ENCODE measurements at regions not wholly inside any gene's neighbourhood (a gene's known extent, or its start where the extent isn't known, plus 50 kb on each side); places are given as distances from the start of the nearest gene placed in this dataset.
"Not testable (repeated sequence)": the region's sequence is repeated elsewhere in the genome, so short reads cannot be mapped to it uniquely, and the experiment has no call there.

DNA sequence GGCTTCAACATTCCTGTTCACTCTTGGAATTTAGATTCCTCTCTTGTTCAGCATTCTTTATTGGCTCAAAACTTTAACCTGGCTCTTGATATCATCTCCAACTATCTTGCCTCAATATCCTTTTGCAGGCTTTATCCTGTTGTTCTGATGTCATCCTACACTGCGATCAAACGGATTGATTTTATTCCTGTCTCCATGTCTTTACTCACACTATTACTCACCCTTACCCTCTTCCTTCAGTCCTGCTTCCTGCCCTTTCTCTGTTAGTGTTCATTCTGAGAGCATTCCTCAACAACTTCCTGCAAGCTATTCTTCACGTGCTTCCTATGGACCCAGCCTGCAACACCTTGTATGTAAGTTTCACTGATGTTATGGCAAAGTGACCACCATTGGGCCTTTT, 264.7 kb downstream of the RNF152 start:
- DNase-seq (ENCODE audit: low read depth in 3 of 3, low spot score in 2 of 3): no peak

DNA sequence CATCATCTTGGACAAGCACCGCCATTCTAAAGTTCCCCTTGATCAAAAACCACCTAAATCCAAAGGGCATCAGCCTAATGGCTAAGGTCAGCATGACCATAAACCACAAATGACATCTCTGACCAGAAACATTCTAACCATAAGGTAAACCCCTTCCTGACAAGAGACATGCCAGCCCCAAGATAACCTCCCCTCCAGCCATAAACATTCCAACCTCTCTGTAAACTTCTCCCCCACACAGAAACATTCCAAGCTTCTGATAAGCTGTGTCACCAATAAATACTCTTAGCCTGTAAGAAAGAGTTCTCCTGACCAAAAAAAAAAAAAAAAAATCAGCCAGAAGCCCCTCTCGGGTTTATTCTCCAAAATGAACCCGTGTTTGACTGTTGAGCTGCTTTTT, 268.2 kb downstream of the RNF152 start:
- DNase-seq (ENCODE audit: low read depth in 3 of 3, low spot score in 2 of 3): not testable (repeated sequence)

DNA sequence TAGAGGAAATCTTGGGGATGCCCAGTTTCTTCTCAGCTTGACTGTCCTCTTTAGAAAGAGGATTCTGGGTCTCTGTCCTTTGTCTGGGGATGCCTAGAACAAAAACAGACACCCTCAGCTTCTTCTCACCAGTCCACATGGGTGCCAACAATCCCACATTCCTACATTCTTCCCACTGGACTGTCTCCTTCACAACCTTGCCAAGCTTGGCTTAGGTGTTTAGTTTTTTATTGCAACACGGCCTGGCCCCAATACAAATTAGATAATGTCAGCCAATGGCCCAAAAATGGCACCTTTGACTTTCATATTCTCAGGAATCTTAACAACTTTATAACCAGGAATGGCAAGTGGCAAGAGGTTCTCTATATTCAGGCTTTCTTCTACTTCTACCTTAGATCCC, 273.0 kb downstream of the RNF152 start:
- no peak for DNase-seq (ENCODE audit: low read depth in 3 of 3, low spot score in 2 of 3)

DNA sequence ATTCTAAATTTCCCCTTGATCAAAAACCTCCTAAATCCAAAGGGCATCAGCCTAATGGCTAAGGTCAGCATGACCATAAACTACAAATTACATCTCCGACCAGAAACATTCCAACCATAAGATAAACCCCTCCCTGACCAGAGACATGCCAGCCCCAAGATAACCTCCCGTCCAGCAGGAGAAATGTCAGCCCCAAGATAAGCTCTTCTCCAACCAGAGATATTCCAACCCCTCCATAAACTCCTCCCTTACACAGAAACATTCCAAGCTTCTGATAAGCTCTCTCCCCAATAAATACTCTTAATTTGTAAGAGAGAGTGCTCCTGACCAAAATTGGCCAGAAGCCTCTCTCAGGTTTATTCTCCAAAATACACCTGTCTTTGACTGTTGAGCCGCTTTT, 274.0 kb downstream of the RNF152 start:
- DNase-seq (ENCODE audit: low read depth in 3 of 3, low spot score in 2 of 3): no peak

DNA sequence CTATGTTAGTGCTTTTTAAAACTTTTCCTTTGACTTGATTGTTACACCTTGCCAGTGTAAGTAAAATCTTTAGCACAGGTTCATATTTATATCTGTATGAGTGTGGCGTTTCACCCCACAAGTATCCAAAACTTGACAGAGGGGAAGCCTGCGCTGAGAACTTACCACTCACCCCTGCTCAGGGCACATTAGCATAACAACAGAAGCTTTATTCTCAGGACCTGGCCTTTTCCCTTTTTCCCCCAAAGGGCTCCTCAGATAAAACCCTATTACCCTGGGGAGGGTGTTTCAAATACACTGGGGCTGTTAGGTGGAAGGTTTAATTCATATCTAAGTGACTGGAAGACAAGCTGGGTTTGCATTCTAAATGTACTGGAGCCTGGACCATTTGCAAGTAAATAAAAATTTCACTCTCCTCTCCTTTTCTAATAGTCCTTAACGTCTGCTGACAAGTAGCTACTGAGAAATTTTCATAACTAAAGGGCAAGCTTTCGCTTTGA, 276.6 kb downstream of the RNF152 start:
- no peak for DNase-seq (ENCODE audit: low read depth in 3 of 3, low spot score in 2 of 3)

DNA sequence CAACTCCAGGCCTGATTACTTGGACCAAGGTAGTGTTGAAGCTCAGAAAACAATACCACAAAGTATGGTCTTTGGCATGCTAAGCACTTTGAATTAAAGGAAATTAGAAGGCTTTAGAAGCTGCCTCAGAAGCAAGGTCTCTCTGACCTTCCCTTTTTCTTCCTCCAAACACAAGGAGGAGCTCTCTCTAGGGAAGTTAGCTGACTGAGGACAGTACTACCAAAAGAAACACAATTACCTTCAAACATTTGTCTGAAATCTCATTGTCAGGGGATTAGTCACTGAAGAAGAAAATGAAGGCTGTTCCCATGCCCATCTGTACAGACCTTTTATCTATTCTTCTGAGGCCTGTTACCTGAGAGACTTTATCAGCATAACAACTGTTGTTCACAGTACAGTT, 279.3 kb downstream of the CDH20 start:
- DNase-seq (ENCODE audit: low read depth in 3 of 3, low spot score in 2 of 3): no peak

DNA sequence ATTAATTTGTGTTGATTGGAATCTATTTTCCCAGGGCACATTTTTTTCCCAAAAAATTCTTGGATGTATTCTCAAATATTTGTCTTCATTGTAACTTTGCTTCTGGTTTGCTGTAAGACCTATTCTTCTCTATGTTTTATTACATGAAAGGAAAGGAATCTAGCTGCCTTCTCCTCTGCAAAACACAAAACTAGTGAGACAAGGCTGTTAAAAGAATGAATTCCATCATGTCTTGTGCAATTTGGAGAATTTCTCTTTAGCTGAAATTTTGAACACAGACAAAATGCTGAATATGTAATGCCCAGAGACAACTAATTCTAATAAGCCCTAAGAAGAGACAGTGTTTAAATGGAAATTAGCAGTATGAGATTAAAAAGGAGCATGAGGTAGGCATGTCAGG, 275.9 kb downstream of the CDH20 start:
- no peak for DNase-seq (ENCODE audit: low read depth in 3 of 3, low spot score in 2 of 3)

DNA sequence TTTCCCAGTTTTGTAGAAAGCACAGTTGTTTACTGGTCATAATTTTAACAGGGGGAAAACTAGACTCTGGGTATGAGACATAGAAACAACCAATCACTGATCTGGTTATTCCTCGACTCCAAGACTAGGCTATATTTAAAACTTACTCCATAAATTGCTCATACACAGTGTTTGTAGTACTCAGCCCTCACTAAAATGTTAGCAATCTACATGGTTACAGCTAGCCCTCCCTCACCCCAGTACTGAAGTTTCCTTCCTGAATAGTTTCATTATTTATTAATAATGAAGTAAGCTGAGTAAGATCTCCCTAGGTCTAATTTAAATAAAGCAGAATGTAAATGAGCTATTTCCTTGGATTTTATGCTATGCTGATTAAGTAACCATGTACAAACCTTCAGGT, 275.1 kb downstream of the CDH20 start:
- no peak for DNase-seq (ENCODE audit: low read depth in 3 of 3, low spot score in 2 of 3)

DNA sequence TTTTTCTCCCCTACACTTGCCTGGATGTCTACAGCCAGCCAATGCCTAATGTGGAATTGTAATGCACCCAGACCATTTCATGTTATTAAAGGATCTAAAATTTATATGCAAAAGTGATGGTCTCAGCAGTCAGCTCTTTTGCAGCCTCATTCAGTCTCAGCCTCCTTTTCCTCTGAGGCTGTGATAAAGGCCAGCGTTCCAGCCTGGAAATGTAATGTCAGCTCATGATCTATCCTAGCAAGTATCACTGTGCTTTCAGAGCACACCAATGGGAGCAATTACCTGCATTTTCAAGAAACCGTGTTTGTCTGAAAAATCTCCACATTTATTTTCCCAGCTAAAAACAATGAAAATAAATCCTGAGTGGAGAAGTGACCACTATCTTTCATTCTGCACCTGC, 274.6 kb downstream of the CDH20 start:
- DNase-seq (ENCODE audit: low read depth in 3 of 3, low spot score in 2 of 3): no peak

DNA sequence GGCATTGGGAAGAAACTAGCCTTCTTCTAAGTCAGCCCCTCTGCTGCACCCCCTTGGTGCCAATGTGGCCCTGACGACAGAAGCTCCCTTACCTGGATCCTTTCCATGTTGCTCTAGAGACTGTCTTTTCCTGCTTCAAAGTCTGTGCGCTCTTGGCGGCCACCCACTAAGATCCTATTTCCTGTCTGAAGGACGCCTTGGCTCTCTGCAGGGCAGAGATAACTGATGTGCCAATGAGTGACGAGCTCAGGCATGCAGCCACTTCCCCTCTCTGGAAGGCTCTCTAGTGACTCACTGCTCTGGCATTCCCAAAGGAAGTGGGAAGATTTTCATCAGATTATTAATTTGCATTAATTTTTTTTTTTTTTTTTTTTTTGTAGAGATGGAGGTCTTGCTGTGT, 273.5 kb downstream of the CDH20 start:
- DNase-seq (ENCODE audit: low read depth in 3 of 3, low spot score in 2 of 3): peak in 1 of 3 donors; percentile 29

DNA sequence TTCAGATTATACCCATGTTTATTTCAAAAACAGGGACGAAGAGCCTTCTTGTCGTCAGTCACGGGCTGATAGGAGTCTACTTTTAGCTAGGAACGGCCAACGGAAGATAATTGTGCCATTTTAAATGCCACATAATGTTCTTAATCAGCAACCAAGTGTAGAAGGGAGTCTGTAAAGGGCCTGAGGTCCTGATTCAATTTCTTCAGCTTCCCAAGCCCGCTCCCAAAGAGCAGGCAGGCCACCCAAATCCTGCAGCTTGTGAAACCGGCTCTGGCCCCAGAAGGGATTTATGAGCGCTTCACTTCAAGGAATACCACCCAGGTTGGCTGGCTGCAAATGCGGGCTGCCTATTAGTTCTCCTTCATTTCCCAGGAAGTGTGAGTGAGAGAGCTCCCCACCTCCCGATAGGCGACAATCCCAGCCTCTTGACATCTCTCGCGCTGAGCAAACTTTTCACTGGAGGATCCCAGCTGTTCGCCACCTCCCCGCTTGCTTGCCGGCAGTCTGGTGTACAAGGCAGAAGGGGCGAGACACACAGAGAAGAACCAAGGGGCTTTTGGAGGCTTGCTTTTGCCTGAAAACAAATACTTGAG, 272.9 kb downstream of the CDH20 start:
- peak in 1 of 3 donors; percentile 56 for DNase-seq (ENCODE audit: low read depth in 3 of 3, low spot score in 2 of 3)

DNA sequence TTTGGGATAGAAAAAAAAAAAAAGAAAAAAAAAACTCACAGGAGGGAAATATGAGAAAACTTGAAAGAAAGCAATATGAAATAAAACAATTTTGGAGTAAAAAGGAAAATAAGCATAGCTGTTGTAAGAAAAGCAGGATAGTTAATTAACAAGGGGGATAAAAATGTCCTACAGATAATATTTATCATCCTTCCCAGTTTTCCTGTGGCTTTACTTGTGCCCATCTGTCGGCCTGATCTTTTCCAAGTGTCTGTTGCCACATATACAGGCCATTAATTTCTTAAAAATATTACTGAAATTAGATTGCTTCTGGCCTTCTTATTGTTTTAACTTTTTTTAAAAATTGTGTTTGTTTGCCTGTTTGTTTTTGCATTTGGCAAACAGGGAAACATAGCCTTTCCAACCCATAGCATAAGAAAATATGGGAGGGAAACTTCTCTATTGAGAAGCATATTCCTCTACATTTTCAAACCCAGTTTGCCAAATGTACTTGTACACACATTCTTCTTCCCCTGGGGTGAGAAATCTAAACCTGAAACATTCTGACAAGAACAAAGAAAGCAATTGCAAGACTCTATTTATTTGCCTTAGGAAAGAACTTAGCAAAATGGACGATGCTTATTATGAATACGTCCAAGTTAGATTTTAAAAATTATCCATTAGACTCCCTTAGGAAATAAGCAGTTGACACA, 272.3 kb downstream of the CDH20 start:
- DNase-seq (ENCODE audit: low read depth in 3 of 3, low spot score in 2 of 3): no peak

Data from right renal cortex interstitium (tissue), 3 donors.